Liver (tissue), 3 donors: ENCODE measurements at regions not wholly inside any gene's neighbourhood (a gene's known extent, or its start where the extent isn't known, plus 50 kb on each side); places are given as distances from the start of the nearest gene placed in this dataset.
"Not testable (repeated sequence)": the region's sequence is repeated elsewhere in the genome, so short reads cannot be mapped to it uniquely, and the experiment has no call there.

Experiments
- ATF3 ChIP-seq: IDR thresholded peaks from 2 replicates; pipeline ENCODE4 v1.6.1; 2016; ENCODE audit warnings: antibody characterized with exemption
- EGR1 ChIP-seq, 2 donors: IDR thresholded peaks; 2 replicates each; pipeline ENCODE4 v1.6.1; 2016 to 2018; ENCODE audit warnings: antibody characterized with exemption in 2 of 2, low read depth in 2 of 2
- GABPA ChIP-seq, 2 donors: IDR thresholded peaks in 1 of 2; conservative IDR thresholded peaks in 1 of 2; 2 replicates each; pipeline ENCODE4 v1.6.1; 2016; ENCODE audit warnings: antibody characterized with exemption in 2 of 2, mild to moderate bottlenecking in 1 of 2, moderate library complexity in 1 of 2
- MAX ChIP-seq: IDR thresholded peaks from 2 replicates; pipeline ENCODE4 v1.6.1; 2016; ENCODE audit warnings: antibody characterized with exemption
- RAD21 ChIP-seq, 2 donors: IDR thresholded peaks; 2 replicates each; pipeline ENCODE4 v1.6.1; 2016; ENCODE audit warnings: antibody characterized with exemption in 2 of 2, mild to moderate bottlenecking in 2 of 2
- REST ChIP-seq: IDR thresholded peaks from 2 replicates; pipeline ENCODE4 v1.6.1; 2016; ENCODE audit warnings: antibody characterized with exemption, mild to moderate bottlenecking
- RXRA ChIP-seq, 2 donors: IDR thresholded peaks; 2 replicates each; pipeline ENCODE4 v1.6.1; 2017 to 2018; ENCODE audit warnings: antibody characterized with exemption in 2 of 2, mild to moderate bottlenecking in 1 of 2
- SP1 ChIP-seq: IDR thresholded peaks from 2 replicates; pipeline ENCODE4 v1.6.1; 2018; ENCODE audit warnings: antibody characterized with exemption, mild to moderate bottlenecking
- TAF1 ChIP-seq: conservative IDR thresholded peaks from 2 replicates; pipeline ENCODE4 v1.6.1; 2016; ENCODE audit warnings: antibody characterized with exemption, mild to moderate bottlenecking
- YY1 ChIP-seq: IDR thresholded peaks from 2 replicates; pipeline ENCODE4 v1.6.1; 2016; ENCODE audit warnings: antibody characterized with exemption, mild to moderate bottlenecking
- TF ChIP-seq, protein P1 (sequence below): fragments of 150-350 bp; IDR thresholded peaks from 2 replicates; pipeline ENCODE4 v1.5.1; 2017; ENCODE audit warnings: improper control_type of control experiment, low read depth, low read length; ENCODE audit not compliant: missing input control
- TF ChIP-seq, protein P2 (sequence below): IDR thresholded peaks from 2 replicates; pipeline ENCODE4 v1.6.1; 2016; ENCODE audit warnings: antibody characterized with exemption
- donor health status: healthy.
- donor health status: healthy.

GRCh38 chr15:59760256-59760655 lies 71.1 kb upstream of the BNIP2 start:
- TF ChIP-seq, protein P1, sequence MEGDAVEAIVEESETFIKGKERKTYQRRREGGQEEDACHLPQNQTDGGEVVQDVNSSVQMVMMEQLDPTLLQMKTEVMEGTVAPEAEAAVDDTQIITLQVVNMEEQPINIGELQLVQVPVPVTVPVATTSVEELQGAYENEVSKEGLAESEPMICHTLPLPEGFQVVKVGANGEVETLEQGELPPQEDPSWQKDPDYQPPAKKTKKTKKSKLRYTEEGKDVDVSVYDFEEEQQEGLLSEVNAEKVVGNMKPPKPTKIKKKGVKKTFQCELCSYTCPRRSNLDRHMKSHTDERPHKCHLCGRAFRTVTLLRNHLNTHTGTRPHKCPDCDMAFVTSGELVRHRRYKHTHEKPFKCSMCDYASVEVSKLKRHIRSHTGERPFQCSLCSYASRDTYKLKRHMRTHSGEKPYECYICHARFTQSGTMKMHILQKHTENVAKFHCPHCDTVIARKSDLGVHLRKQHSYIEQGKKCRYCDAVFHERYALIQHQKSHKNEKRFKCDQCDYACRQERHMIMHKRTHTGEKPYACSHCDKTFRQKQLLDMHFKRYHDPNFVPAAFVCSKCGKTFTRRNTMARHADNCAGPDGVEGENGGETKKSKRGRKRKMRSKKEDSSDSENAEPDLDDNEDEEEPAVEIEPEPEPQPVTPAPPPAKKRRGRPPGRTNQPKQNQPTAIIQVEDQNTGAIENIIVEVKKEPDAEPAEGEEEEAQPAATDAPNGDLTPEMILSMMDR = not testable (repeated sequence)
- TF ChIP-seq, protein P2, sequence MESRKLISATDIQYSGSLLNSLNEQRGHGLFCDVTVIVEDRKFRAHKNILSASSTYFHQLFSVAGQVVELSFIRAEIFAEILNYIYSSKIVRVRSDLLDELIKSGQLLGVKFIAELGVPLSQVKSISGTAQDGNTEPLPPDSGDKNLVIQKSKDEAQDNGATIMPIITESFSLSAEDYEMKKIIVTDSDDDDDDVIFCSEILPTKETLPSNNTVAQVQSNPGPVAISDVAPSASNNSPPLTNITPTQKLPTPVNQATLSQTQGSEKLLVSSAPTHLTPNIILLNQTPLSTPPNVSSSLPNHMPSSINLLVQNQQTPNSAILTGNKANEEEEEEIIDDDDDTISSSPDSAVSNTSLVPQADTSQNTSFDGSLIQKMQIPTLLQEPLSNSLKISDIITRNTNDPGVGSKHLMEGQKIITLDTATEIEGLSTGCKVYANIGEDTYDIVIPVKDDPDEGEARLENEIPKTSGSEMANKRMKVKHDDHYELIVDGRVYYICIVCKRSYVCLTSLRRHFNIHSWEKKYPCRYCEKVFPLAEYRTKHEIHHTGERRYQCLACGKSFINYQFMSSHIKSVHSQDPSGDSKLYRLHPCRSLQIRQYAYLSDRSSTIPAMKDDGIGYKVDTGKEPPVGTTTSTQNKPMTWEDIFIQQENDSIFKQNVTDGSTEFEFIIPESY = not testable (repeated sequence)
- TF ChIP-seq SP1; RAD21 (IDR thresholded peaks at IDR 0.05); EGR1 (IDR thresholded peaks at IDR 0.05; ENCODE audit: low read depth in 2 of 2); REST; YY1; MAX; RXRA (IDR thresholded peaks at IDR 0.05); GABPA (IDR thresholded peaks at IDR 0.05 in 1 of 2, conservative IDR thresholded peaks at IDR 0.05 in 1 of 2); TAF1; ATF3: not testable (repeated sequence)
